ENCODE measurements at regions not wholly inside any gene's neighbourhood (a gene's known extent, or its start where the extent isn't known, plus 50 kb on each side); places are given as distances from the start of the nearest gene placed in this dataset.

DNA sequence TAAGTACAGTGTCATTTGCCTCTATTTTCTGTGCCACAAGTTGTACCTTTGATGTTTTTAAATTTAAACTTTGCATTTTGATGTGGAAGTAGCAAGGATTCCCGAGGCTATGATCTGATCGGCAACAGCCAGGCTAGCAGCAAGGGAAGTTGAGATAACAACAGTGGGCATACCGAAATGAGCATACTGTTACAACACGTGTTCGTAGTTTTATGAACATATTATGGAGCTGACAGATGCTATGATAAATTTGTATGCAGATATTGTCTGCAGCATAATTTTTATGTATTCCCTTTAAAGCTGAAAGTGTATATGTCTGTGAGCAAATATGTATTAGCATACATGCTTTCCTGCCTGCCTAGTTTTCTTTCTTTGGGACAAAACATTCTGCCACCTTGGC is 306.1 kb downstream of the PCDH7 start:
- no peak for DNase-seq (ENCODE audit: extremely low read depth, low read depth)
- TF ChIP-seq, protein P1, sequence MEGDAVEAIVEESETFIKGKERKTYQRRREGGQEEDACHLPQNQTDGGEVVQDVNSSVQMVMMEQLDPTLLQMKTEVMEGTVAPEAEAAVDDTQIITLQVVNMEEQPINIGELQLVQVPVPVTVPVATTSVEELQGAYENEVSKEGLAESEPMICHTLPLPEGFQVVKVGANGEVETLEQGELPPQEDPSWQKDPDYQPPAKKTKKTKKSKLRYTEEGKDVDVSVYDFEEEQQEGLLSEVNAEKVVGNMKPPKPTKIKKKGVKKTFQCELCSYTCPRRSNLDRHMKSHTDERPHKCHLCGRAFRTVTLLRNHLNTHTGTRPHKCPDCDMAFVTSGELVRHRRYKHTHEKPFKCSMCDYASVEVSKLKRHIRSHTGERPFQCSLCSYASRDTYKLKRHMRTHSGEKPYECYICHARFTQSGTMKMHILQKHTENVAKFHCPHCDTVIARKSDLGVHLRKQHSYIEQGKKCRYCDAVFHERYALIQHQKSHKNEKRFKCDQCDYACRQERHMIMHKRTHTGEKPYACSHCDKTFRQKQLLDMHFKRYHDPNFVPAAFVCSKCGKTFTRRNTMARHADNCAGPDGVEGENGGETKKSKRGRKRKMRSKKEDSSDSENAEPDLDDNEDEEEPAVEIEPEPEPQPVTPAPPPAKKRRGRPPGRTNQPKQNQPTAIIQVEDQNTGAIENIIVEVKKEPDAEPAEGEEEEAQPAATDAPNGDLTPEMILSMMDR (IDR thresholded peaks at IDR 0.05; ENCODE audit: low read depth, low read length, missing control alignments): no peak
- H3K4me3 ChIP-seq (replicated peaks; ENCODE audit: low read depth, low read length): no peak overlapping the region

DNA sequence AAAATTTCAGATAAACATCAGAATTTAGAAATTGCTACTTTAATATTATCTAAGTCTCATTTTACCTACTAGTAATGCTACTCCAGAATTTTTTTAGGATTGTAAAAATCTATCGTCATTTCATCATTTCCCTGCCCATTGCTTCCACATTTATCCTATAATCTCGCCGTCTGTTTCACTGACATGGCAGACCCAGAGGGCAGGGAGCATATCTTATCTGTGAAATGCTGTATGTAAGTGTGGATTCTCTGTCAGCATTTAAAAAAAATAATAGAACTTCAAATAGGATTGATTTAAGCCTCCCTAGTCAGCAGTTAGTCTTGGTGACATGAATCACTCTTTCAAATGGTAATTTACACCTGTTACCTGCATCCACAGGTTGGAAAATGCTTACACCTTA is 314.4 kb downstream of the PCDH7 start:
- no peak overlapping the region for H3K4me3 ChIP-seq (replicated peaks; ENCODE audit: low read depth, low read length)
- TF ChIP-seq, protein P1 (IDR thresholded peaks at IDR 0.05; ENCODE audit: low read depth, low read length, missing control alignments): no peak
- no peak for DNase-seq (ENCODE audit: extremely low read depth, low read depth)

DNA sequence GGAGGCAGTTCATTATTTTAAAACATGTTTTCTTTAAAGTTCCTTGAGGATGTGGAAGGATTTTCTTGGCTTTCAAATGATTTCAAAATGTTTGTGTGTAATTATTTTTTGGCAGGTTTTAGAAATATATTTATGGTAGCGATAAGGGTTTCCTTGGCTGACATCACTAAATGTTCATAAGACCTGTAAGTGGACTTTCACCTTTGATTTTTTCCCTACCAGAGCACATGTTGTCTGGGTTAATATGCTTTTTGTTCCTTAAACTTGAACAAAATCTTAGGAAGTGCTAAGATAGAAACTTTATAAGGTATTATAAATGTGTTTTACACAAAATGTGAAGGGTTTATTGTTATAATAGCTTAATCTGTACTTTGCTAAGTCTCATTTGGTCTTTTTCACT is 315.6 kb downstream of the PCDH7 start:
- TF ChIP-seq, protein P1 (IDR thresholded peaks at IDR 0.05; ENCODE audit: low read depth, low read length, missing control alignments): no peak
- no peak overlapping the region for H3K4me3 ChIP-seq (replicated peaks; ENCODE audit: low read depth, low read length)
- DNase-seq (ENCODE audit: extremely low read depth, low read depth): no peak

DNA sequence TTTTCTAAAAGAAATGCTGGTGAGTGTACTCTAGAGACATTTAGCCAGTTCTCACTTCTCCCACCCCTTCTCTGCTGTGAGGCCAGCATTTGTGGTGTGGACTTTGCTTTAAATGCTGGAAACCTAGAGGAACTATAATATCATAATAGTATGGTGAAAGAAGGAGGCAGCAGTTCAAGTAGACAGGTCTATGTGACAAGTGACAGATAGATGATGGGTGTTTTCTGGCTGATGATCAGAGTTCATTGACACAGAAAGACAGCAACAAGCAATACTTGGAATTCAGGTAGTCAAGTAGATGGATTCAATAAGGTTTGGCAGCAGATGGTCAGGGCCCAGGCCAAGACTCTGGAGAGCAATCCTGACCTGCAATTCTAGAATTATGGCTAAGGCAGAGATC is 317.5 kb downstream of the PCDH7 start:
- DNase-seq (ENCODE audit: extremely low read depth, low read depth): no peak
- TF ChIP-seq, protein P1 (IDR thresholded peaks at IDR 0.05; ENCODE audit: low read depth, low read length, missing control alignments): no peak
- H3K4me3 ChIP-seq (replicated peaks; ENCODE audit: low read depth, low read length): no peak overlapping the region

DNA sequence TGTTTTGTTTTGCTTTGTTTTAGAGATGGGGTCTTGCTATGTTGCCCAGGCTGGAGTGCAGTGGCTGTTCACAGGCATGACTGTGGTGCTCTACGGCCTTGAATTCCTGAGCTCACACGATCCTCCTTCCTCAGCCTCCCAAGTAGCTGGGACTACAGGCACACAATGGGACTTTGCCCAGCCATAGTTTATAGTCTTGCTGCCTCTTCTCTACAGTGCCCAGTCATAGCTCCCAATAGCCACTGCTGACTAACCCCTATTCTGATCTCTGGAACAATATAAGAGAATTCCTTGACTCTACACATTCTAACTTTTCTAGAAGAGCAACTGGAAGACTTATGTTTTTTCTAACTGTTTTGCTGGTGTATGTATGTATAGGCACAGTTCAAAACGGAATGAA is 319.2 kb downstream of the PCDH7 start:
- no peak for DNase-seq (ENCODE audit: extremely low read depth, low read depth)
- TF ChIP-seq, protein P1 (IDR thresholded peaks at IDR 0.05; ENCODE audit: low read depth, low read length, missing control alignments): no peak
- H3K4me3 ChIP-seq (replicated peaks; ENCODE audit: low read depth, low read length): no peak overlapping the region

DNA sequence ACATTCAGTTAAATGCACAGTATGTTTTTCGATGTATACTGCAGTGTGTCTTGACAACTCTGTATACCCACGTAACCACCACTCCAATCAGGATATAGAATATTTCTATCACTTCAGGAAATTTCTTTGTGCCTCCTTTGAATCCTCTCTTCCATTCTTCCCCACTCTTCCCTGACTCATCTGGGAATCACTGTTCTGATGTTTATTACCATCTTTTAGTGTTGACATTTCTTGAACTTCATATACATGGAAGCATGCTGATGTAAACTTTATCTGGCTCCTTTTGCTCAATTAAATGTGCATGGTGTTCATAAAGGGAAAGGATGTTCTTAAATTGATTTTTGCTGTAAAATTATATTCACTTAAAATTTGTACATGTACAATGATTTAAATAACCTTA is 319.9 kb downstream of the PCDH7 start:
- H3K4me3 ChIP-seq (replicated peaks; ENCODE audit: low read depth, low read length): no peak overlapping the region
- TF ChIP-seq, protein P1 (IDR thresholded peaks at IDR 0.05; ENCODE audit: low read depth, low read length, missing control alignments): no peak
- no peak for DNase-seq (ENCODE audit: extremely low read depth, low read depth)

DNA sequence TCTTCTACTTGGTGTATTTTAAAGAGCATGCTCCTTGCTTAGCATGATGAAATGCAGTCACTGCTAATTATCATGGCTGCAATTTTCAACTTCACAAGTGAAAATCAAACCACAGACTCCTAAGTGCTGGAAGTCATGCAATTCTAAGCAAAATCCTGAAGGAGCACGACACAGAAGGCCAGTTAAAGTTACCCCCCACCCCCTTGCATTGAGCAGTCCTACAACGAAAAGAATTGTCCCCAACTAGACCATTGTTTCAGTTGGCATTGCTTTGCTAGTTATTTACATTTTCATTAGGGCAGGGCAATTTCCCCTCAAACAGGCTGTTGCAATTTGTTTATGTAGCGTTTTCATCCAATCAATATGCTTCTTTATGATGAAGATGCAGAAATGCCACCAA is 321.2 kb downstream of the PCDH7 start:
- H3K4me3 ChIP-seq (replicated peaks; ENCODE audit: low read depth, low read length): no peak overlapping the region
- TF ChIP-seq, protein P1 (IDR thresholded peaks at IDR 0.05; ENCODE audit: low read depth, low read length, missing control alignments): no peak
- DNase-seq (ENCODE audit: extremely low read depth, low read depth): no peak

Measured in HFF-Myc (cell line).